Bronchial epithelial cell (primary cell): ENCODE measurements at regions not wholly inside any gene's neighbourhood (a gene's known extent, or its start where the extent isn't known, plus 50 kb on each side); places are given as distances from the start of the nearest gene placed in this dataset.
"Not testable (repeated sequence)": the region's sequence is repeated elsewhere in the genome, so short reads cannot be mapped to it uniquely, and the experiment has no call there.

Source experiments
- DNase-seq: peaks from one replicate; pipeline ENCODE4 v3.0.0-alpha.2; 2010; ENCODE audit warnings: low read depth
- FAIRE-seq: peaks from 2 replicates; lab custom pipeline; 2011; peaks lifted over from hg19 to GRCh38; lab: Jason Lieb, UNC
- H3K27me3 ChIP-seq: 2 replicates; pipeline ENCODE4 v1.5.1; 2011; ENCODE audit warnings: low read length; ENCODE audit not compliant: control insufficient read depth, insufficient read depth
- H3K36me3 ChIP-seq: 2 replicates; pipeline ENCODE4 v1.5.1; 2011; ENCODE audit warnings: low read length; ENCODE audit not compliant: control insufficient read depth, insufficient read depth
- H3K4me3 ChIP-seq: 2 replicates; pipeline ENCODE4 v1.5.1; 2011; ENCODE audit warnings: mild to moderate bottlenecking, low read depth, low read length, control low read depth

GRCh38 chr14:19157106-19157709, 190.0 kb downstream of the POTEM start:
- not testable (repeated sequence) for H3K4me3 ChIP-seq, H3K27me3 ChIP-seq, H3K36me3 ChIP-seq, DNase-seq, FAIRE-seq

- not testable (repeated sequence) for H3K27me3 ChIP-seq, DNase-seq, H3K36me3 ChIP-seq, FAIRE-seq, H3K4me3 ChIP-seq
Observed at GRCh38 chr14:19158012-19158411, 190.8 kb downstream of the POTEM start.

DNA sequence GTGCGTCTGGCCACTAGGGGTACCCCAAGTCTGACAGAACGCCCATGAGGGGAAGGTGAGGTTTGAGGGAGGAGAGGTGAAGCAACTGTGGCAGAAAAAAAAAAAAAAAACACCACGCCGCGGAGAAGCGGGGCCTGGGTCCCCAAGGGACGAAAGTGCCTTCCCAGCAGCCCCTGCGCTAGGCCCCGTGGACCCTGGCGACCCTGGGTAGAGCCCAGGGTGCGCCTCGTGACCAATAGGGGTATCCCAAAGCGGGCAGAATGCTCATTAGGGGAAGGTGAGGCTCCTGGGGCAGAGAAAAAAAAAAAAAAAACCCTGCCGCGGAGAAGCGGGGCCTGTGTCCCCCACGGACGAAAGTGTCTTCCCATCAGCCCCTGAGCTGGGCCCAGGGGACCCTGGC, 191.4 kb downstream of the POTEM start:
- not testable (repeated sequence) for H3K27me3 ChIP-seq, DNase-seq, FAIRE-seq, H3K4me3 ChIP-seq, H3K36me3 ChIP-seq

- H3K27me3 ChIP-seq, H3K4me3 ChIP-seq, DNase-seq, FAIRE-seq, H3K36me3 ChIP-seq: not testable (repeated sequence)
Observed at GRCh38 chr14:19159003-19159625, 191.9 kb downstream of the POTEM start.

GRCh38 chr14:19160379-19160778, 193.1 kb downstream of the POTEM start:
- not testable (repeated sequence) for FAIRE-seq, H3K27me3 ChIP-seq, H3K4me3 ChIP-seq, DNase-seq, H3K36me3 ChIP-seq

GRCh38 chr14:19161251-19162033, 194.2 kb downstream of the POTEM start:
- not testable (repeated sequence) for H3K4me3 ChIP-seq, DNase-seq, H3K27me3 ChIP-seq, H3K36me3 ChIP-seq, FAIRE-seq

GRCh38 chr14:19162034-19162706, 194.9 kb downstream of the POTEM start:
- not testable (repeated sequence) for H3K36me3 ChIP-seq, DNase-seq, H3K27me3 ChIP-seq, H3K4me3 ChIP-seq, FAIRE-seq

DNA sequence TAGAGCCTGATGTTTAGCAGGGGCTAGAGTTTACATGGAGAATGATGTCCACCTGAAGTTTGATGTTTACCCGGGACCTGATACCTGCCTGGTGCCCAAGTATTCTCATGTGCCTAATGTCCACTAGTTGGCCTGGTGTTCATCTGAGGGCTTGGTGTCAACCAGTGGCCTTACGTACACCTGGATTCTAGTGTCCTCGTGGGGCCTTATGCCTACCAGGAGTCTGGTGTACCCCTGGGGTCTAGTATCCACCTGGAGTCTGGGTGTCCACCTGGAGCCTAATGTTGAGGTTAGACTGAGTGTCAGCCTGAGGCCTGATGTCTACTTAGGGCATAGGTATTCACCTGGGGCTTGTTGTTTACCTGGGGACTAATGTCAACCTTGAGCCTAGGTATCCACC, 195.7 kb downstream of the POTEM start:
- not testable (repeated sequence) for DNase-seq, FAIRE-seq, H3K4me3 ChIP-seq, H3K27me3 ChIP-seq, H3K36me3 ChIP-seq

- not testable (repeated sequence) for DNase-seq, FAIRE-seq, H3K27me3 ChIP-seq, H3K4me3 ChIP-seq, H3K36me3 ChIP-seq
Observed at GRCh38 chr14:19163891-19164290, 196.7 kb downstream of the POTEM start.

GRCh38 chr14:19164426-19164825, 197.2 kb downstream of the POTEM start:
- FAIRE-seq, H3K27me3 ChIP-seq, H3K4me3 ChIP-seq, H3K36me3 ChIP-seq, DNase-seq: not testable (repeated sequence)

DNA sequence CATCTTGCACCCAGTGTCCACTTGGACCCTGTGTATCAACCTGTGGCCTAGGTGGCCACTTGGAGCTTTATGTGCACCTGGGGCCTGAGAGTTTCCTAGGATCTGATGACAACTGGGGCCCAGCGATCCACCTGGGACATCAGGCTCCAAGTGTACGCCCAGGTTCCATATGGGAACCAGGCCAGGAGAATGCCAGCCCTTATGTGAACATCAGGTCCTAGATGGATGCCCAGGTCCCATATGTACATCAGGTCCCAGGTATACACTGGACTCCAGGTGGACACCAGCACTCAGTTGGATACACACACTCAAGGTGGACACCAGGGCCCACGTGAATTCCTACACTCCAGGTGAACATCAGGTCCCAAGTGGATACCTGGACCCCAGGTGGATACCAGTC, 198.8 kb downstream of the POTEM start:
- not testable (repeated sequence) for H3K4me3 ChIP-seq, H3K27me3 ChIP-seq, H3K36me3 ChIP-seq, FAIRE-seq, DNase-seq

DNA sequence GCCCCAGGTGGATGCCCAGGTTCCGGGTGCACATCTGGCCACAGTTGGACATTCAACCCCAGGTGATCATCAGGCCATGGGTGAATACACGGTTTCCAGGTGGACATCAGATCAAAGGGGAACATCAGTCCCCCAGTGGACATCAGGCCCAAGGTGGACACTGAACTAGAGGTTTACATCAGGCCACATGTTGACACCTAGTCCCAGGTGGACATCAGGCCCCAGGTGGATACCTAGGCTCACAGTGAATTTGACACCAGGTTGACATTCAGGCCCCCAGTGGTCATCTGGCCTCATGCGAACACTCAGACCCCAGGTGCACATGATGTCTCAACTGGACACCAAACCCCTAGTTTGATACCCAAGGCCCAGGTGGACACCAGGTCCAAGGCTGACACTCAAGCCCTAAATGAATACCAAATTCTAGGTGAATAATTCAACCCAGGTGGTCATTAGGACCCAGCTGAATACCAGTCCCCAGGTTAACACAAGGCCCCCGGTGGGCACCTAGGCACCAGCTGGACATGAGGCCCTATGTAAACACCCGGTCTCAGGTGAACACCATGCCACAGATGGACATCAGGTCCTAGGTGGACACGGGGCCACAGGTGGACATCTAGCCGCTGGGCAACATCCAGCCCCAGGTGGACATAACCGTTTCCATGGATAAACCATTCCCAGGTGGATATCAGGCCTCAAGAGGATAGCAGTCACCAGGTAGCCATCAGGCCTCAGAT, 200.4 kb downstream of the POTEM start:
- H3K36me3 ChIP-seq, H3K4me3 ChIP-seq, DNase-seq, FAIRE-seq, H3K27me3 ChIP-seq: not testable (repeated sequence)

- not testable (repeated sequence) for H3K27me3 ChIP-seq, H3K36me3 ChIP-seq, DNase-seq, FAIRE-seq, H3K4me3 ChIP-seq
Observed at GRCh38 chr14:19168261-19168660, 201.0 kb downstream of the POTEM start.
